GM13977 (cell line): ENCODE measurements at regions not wholly inside any gene's neighbourhood (a gene's known extent, or its start where the extent isn't known, plus 50 kb on each side); places are given as distances from the start of the nearest gene placed in this dataset.

Experiments used
- DNase-seq: peaks from one replicate; pipeline ENCODE4 v3.0.0; 2012; ENCODE audit warnings: low spot score
- CTCF ChIP-seq: IDR thresholded peaks from 2 replicates; pipeline ENCODE4 v1.5.1; 2012; ENCODE audit warnings: mild to moderate bottlenecking, control low read depth; ENCODE audit not compliant: insufficient read depth; ENCODE audit errors: extremely low read depth, missing control alignments
- in situ Hi-C: fragments of 300-500 bp; cut with MboI; formaldehyde crosslinking; loops from one replicate; pipeline ENCODE4 v1.12.0; 2022; ENCODE audit warnings: low sequenced_read_pairs, low pct_unique_long_range_greater_than_20kb, mixed read lengths, inconsistent platforms; ENCODE audit not compliant: unreplicated experiment

DNA sequence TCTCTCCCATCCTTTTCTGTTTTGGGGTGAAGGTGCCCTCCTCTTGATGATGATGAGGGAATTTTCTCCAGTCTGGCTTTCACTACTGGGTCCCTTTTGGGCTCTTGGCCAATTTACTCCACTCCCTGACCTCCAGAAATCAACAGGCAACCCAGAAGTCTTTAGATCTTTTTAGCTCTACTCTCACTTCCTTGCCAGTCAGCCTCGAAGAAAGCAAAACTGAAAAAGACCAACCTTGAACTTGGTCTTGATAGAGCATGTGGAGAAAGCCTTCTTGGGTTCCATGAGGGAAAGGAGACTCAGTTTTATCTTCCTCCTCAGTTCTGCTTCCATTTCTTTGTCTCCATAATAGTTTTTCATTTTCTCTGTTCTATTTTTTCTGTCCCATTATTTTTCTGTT lies 91.4 kb upstream of the NPVF start:
- in situ Hi-C loops: no loop called here
- peak; percentile 4 for DNase-seq
- TF ChIP-seq CTCF: no peak

DNA sequence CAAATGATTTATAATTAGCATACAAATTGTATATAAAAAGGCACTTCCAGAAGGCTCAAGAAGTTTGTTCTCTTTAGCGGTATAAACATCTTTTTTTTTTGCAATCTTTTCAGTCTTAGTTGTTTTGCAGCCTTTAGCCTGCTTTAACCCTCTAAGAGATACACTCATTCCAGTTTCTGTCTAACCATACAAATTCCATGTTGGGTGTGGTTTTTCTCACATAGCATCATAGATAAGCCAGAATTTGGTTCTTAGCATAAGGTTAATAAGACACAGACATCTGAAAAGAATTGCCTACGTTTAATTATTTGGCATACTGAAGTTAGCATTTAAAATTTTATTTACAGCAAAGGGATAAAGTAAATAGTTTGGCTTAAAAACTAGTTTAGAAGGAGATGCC lies 92.5 kb upstream of the NPVF start:
- no peak for DNase-seq
- in situ Hi-C loops: no loop called here

GRCh38 chr7:25321424-25321823 lies 93.1 kb upstream of the NPVF start:
- TF ChIP-seq CTCF: no peak
- no peak for DNase-seq
- in situ Hi-C loops: no loop called here

More for the DNA sequence above, 92.5 kb upstream of the NPVF start:
- TF ChIP-seq CTCF: no peak

DNA sequence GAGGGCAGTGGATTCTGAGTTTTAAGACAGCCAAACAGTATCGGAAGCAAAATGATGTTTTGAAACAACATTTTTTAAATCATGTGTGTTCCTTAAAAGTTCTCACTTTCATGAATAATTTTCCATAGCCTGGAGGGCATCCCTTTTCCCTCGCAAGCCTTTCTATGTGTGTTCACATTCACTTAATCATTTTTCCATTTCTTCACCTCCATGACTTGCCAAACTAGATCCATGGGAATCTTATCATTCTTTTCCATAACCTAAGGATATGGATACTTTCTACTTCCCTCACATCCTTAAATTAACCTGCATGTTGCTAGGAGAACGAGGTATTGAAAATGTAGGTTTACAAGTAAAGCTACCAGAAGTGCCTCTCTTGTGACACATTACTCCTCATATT lies 94.2 kb upstream of the NPVF start:
- no peak for TF ChIP-seq CTCF
- in situ Hi-C loops: no loop called here
- DNase-seq: no peak

DNA sequence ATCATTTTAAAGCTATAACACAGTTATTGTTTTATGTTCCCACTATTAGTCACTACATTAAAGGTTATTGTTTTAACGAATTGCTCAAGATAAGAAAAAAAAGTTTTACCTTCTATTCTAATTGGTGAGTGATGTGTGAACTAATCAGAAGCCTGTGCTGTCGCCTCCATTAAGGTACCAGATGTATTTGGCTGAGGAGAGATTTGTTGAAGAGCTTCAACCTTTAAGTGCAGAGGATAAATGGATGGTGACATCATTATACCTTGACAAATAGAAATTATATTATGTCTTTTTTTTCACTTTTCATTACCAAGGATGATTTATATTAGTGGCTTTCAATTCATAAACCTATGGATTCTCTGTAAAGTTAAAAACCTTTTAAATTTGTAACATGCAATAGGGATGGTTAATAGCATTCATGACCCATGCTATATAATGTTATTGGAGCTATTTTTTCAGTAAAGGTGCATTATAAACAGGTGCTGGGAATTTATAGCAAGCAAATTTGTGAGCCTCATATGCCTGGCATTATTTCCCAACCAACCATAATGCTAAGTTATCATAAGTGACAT lies 97.0 kb upstream of the NPVF start:
- in situ Hi-C loops: no loop called here
- TF ChIP-seq CTCF: no peak

GRCh38 chr7:25326501-25327156 lies 98.3 kb upstream of the NPVF start:
- DNase-seq: no peak
- in situ Hi-C loops: no loop called here
- no peak for TF ChIP-seq CTCF

More for the DNA sequence above, 97.0 kb upstream of the NPVF start:
- no peak for DNase-seq
